ENCODE measurements at regions not wholly inside any gene's neighbourhood (a gene's known extent, or its start where the extent isn't known, plus 50 kb on each side); places are given as distances from the start of the nearest gene placed in this dataset.

DNA sequence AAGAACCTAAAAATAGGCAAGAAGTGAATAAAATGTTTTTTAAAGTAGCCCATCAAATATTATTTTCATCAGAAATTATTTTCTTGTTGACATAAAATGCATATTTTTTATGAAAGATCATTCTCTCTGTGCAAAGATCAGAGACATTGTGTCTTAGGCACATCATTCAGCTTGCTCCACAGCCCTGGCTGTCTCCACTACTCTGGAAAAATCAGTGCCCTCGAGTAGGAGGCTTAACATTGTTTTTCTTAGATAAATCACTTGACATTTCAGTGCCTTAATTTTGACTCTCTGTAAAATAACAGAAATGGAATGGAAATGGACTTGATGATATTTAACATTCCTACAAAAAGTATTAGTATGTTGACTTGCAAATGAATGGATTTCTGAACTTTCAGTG, 77.9 kb downstream of the FAT4 start:
- Histone ChIP-seq H3K27ac (ENCODE audit: insufficient read depth, low read depth, low read length) (peak overlapping the region; percentile 7), H3K4me2 (ENCODE audit: insufficient read depth, low read length) (peak overlapping the region; percentile 87), H3K9me3 (replicated peaks; ENCODE audit: control insufficient read depth, insufficient read depth, low read length) (no peaks in the 10 kb centered on the region), H3K4me1 (ENCODE audit: control insufficient read depth, extremely low read depth, insufficient read depth, low read length) (peaks cover 50% of the 10 kb centered on the region), H3K9me1 (replicated peaks; ENCODE audit: control insufficient read depth, extremely low read depth, insufficient read depth, low read length) (no peaks in the 10 kb centered on the region), H3K9ac (replicated peaks; ENCODE audit: extremely low read depth, insufficient read depth, low read length) (peak overlapping the region; percentile 37), H3K79me2 (ENCODE audit: control insufficient read depth, insufficient read depth, low read length) (peaks cover 3% of the 10 kb centered on the region), H3K36me3 (ENCODE audit: control insufficient read depth in 2 of 2, extremely low read depth in 1 of 2, insufficient read depth in 2 of 2, low read length in 2 of 2) (no peaks in the 10 kb centered on the region), H3K4me3 (replicated peaks in 1 of 3; ENCODE audit: insufficient read depth in 1 of 3, low read depth in 1 of 3, low read length in 3 of 3) (no peak overlapping the region), H4K20me1 (replicated peaks; ENCODE audit: control insufficient read depth, extremely low read depth, insufficient read depth, low read length) (no peaks in the 10 kb centered on the region), H2AFZ (ENCODE audit: low read depth, low read length) (peak overlapping the region; percentile 29), H3K27me3 (ENCODE audit: control insufficient read depth in 2 of 2, insufficient read depth in 2 of 2, low read length in 2 of 2) (no peaks in the 10 kb centered on the region)
- FAIRE-seq (no peak), DNase-seq (ENCODE audit: low read depth, low spot score) (no peak)
- intact Hi-C loops (cut with micrococcal nuclease) (loop anchor here (10.0 kb wide), 1 partner anchor 958 kb away; no protein-coding TSS in a partner anchor), dilution Hi-C loops (cut with MboI; ENCODE audit: extremely low pct_ligation_motif_present, low sequenced_read_pairs) (no loop called here)
- ChIA-PET POLR2A (no interaction called here), CTCF (interaction anchor here (1.0 to 1.4 kb wide), 2 partner anchors 78 to 359 kb away, joined by 3 to 4 read pairs; partner anchors contain the start of gene FAT4)
- BruUV-seq (replicated peaks) = no TSS peak
- no peak for TF ChIP-seq CTCF (IDR thresholded peaks at IDR 0.05; ENCODE audit: extremely low read depth in 1 of 2, insufficient read depth in 1 of 2, low read depth in 1 of 2, low read length in 2 of 2)
- TF ChIP-seq, protein P1, sequence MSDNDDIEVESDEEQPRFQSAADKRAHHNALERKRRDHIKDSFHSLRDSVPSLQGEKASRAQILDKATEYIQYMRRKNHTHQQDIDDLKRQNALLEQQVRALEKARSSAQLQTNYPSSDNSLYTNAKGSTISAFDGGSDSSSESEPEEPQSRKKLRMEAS (IDR thresholded peaks at IDR 0.05; ENCODE audit: insufficient read depth, insufficient read length) = no peak
- TF ChIP-seq JUN (IDR thresholded peaks at IDR 0.05; ENCODE audit: borderline replicate concordance, insufficient read depth, insufficient read length, low read depth) = no peak
- TF ChIP-seq MYC (IDR thresholded peaks at IDR 0.05; ENCODE audit: low read depth, low read length) = no peak
- TF ChIP-seq FOS (IDR thresholded peaks at IDR 0.05; ENCODE audit: borderline replicate concordance, insufficient read depth, low read length) = no peak
- TF ChIP-seq POLR2AphosphoS5 (IDR thresholded peaks at IDR 0.05; ENCODE audit: insufficient read depth, low read depth, low read length) = no peak
- no peak for TF ChIP-seq POLR2A (IDR thresholded peaks at IDR 0.05; ENCODE audit: low read depth, low read length)
- TF ChIP-seq GATA2 (IDR thresholded peaks at IDR 0.05; ENCODE audit: insufficient read depth, insufficient read length, low read depth, low read length) = no peak
- TF ChIP-seq EZH2 (IDR thresholded peaks at IDR 0.05; ENCODE audit: borderline replicate concordance, low read depth, low read length, severe bottlenecking) = no peak
